ENCODE measurements at regions not wholly inside any gene's neighbourhood (a gene's known extent, or its start where the extent isn't known, plus 50 kb on each side); places are given as distances from the start of the nearest gene placed in this dataset.

GRCh38 chr6:150668900-150669302 lies 69.2 kb downstream of the PLEKHG1 start:
- no peak overlapping the region for H3K9ac ChIP-seq (ENCODE audit: low read length)
- no peaks in the 10 kb centered on the region for H3K27me3 ChIP-seq (ENCODE audit: insufficient read depth, low read length)
- H4K20me1 ChIP-seq (ENCODE audit: insufficient read depth, low read length), result no peaks in the 10 kb centered on the region
- H3K36me3 ChIP-seq (ENCODE audit: insufficient read depth, low read length), result peaks cover 62% of the 10 kb centered on the region
- H3K9me3 ChIP-seq (ENCODE audit: low read length), result no peaks in the 10 kb centered on the region
- H3K4me1 ChIP-seq (ENCODE audit: insufficient read depth, low read length, severe bottlenecking), result peaks cover 21% of the 10 kb centered on the region
- no peaks in the 10 kb centered on the region for H3F3A ChIP-seq (ENCODE audit: insufficient read depth, low read length)
- no peaks in the 10 kb centered on the region for H3K9me2 ChIP-seq (ENCODE audit: low read depth, low read length)
- H3K4me2 ChIP-seq (ENCODE audit: low read length), result no peak overlapping the region
- H3K79me2 ChIP-seq (ENCODE audit: insufficient read depth, low read length), result peaks cover 48% of the 10 kb centered on the region
- no peak overlapping the region for H2AFZ ChIP-seq (ENCODE audit: low read length)
- no peak overlapping the region for H3K4me3 ChIP-seq (ENCODE audit: low read depth, low read length, poor library complexity, severe bottlenecking)
- TF ChIP-seq EZH2 (IDR thresholded peaks at IDR 0.05; ENCODE audit: borderline replicate concordance, low read length) (no peak), CTCF (IDR thresholded peaks at IDR 0.05; ENCODE audit: low read length) (no peak)
- H3K27ac ChIP-seq (ENCODE audit: low read depth, low read length, poor library complexity, severe bottlenecking), result no peak overlapping the region

- H3K36me3 ChIP-seq (ENCODE audit: insufficient read depth, low read length), result peaks cover 59% of the 10 kb centered on the region
Measured at GRCh38 chr6:150670311-150670710, 70.6 kb downstream of the PLEKHG1 start.

GRCh38 chr6:150672800-150673199 lies 73.1 kb downstream of the PLEKHG1 start:
- Histone ChIP-seq H3K9me3 (ENCODE audit: low read length) (no peaks in the 10 kb centered on the region), H3K36me3 (ENCODE audit: insufficient read depth, low read length) (peaks cover 72% of the 10 kb centered on the region), H3K9ac (ENCODE audit: low read length) (no peak overlapping the region), H3K9me2 (ENCODE audit: low read depth, low read length) (no peaks in the 10 kb centered on the region), H3K79me2 (ENCODE audit: insufficient read depth, low read length) (peaks cover 31% of the 10 kb centered on the region), H3K4me3 (ENCODE audit: low read depth, low read length, poor library complexity, severe bottlenecking) (no peak overlapping the region), H4K20me1 (ENCODE audit: insufficient read depth, low read length) (no peaks in the 10 kb centered on the region; the same call in 1 of the 2 replicates), H2AFZ (ENCODE audit: low read length) (no peak overlapping the region), H3K4me2 (ENCODE audit: low read length) (no peak overlapping the region), H3K27me3 (ENCODE audit: insufficient read depth, low read length) (no peaks in the 10 kb centered on the region), H3K4me1 (ENCODE audit: insufficient read depth, low read length, severe bottlenecking) (peaks cover 6% of the 10 kb centered on the region), H3K27ac (ENCODE audit: low read depth, low read length, poor library complexity, severe bottlenecking) (no peak overlapping the region), H3F3A (ENCODE audit: insufficient read depth, low read length) (no peaks in the 10 kb centered on the region)
- TF ChIP-seq CTCF (IDR thresholded peaks at IDR 0.05; ENCODE audit: low read length) (no peak), EZH2 (IDR thresholded peaks at IDR 0.05; ENCODE audit: borderline replicate concordance, low read length) (no peak)

More at GRCh38 chr6:150670311-150670710, 70.6 kb downstream of the PLEKHG1 start:
- Histone ChIP-seq H3K4me2 (ENCODE audit: low read length) (no peak overlapping the region), H3K27me3 (ENCODE audit: insufficient read depth, low read length) (no peaks in the 10 kb centered on the region), H3K79me2 (ENCODE audit: insufficient read depth, low read length) (peaks cover 48% of the 10 kb centered on the region), H2AFZ (ENCODE audit: low read length) (no peak overlapping the region), H3K4me1 (ENCODE audit: insufficient read depth, low read length, severe bottlenecking) (peaks cover 21% of the 10 kb centered on the region), H3K9me3 (ENCODE audit: low read length) (no peaks in the 10 kb centered on the region), H3K9ac (ENCODE audit: low read length) (no peak overlapping the region), H3K9me2 (ENCODE audit: low read depth, low read length) (no peaks in the 10 kb centered on the region), H3K27ac (ENCODE audit: low read depth, low read length, poor library complexity, severe bottlenecking) (no peak overlapping the region), H4K20me1 (ENCODE audit: insufficient read depth, low read length) (no peaks in the 10 kb centered on the region), H3K4me3 (ENCODE audit: low read depth, low read length, poor library complexity, severe bottlenecking) (no peak overlapping the region), H3F3A (ENCODE audit: insufficient read depth, low read length) (no peaks in the 10 kb centered on the region)
- TF ChIP-seq CTCF (IDR thresholded peaks at IDR 0.05; ENCODE audit: low read length) (peak; percentile 46; the same call in 1 of the 2 replicates), EZH2 (IDR thresholded peaks at IDR 0.05; ENCODE audit: borderline replicate concordance, low read length) (no peak)
